AG20443 (cell line): ENCODE measurements at regions not wholly inside any gene's neighbourhood (a gene's known extent, or its start where the extent isn't known, plus 50 kb on each side); places are given as distances from the start of the nearest gene placed in this dataset.
"Not testable (repeated sequence)": the region's sequence is repeated elsewhere in the genome, so short reads cannot be mapped to it uniquely, and the experiment has no call there.

Source experiments
- DNase-seq: peaks from one replicate; pipeline ENCODE4 v3.0.0; 2012; ENCODE audit warnings: low spot score, mixed read lengths

DNA sequence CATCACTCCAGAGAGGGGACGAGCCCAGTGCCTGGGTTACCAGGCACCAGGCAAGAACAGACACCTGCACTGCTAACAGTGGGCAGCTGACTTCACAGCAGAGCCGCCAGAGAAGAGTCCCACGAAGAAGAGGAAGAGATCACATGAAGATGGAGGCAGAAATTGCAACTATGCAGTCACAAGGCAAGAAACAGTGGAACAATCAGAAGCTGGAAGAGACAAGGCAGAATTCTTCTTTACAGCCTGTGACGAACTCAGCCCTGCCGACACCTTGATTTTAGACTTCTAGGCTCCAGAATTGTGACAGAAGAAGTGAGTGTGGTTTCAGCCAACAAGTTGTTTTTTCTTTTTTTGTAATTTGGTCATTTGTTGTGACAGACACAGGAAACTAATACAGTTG lies 59.2 kb downstream of the IL12A start:
- no peak for DNase-seq

DNA sequence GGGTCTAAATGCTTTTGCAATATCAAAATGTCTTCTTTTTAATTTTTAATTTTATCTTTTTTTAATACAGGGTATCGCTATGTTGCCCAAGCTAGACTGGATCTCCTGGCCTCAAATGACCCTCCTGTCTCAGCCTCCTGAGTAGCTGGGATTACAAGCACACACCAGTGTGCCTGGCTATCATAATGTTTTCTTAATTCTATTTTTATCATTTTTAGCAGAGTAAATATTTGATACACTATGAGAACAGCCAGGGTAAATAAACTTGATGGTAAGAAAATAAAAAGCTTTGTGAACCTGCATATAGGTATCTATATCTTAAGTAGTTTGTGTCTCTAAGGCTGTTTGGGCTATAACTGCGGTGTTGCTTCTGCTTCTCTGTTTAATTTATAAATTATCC lies 60.4 kb downstream of the IL12A start:
- no peak for DNase-seq

DNA sequence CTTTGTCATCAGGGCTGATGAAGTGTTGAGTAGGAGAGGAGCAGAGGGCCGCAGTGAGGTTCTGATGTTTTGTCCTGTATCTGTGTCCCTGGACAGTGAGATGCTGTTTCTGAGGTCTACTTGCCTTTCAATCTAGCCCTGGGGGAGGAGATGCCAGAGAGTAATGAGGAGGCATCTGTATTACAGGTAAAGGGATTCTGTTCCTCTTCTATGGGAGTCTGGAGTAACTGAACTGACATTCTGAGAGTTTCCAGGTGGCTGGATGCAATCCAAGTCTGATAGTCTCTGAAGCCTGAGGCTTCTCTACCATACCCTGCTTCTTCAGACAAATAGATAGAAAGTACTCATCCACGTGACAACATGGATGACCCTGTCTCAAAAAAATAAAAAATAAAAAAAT lies 60.9 kb downstream of the IL12A start:
- DNase-seq, result no peak

DNA sequence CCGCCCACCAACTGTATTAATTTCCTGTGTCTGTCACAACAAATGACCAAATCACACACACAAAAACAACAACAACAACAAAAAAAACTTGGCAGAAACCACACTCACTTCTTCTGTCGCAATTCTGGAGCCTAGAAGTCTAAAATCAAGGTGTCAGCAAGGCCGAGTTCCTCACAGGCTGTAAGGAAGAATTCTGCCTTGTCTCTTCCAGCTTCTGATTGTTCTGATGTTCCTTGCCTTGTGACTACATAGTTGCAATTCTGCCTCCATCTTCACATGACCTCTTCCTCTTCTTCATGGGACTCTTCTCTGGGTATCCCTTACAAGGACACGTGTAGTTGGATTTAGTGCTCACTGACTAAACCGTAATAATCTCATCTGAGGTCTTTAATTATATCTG lies 61.4 kb downstream of the IL12A start:
- DNase-seq, result no peak

- DNase-seq, result no peak
Measured at GRCh38 chr3:160052385-160053047, 63.9 kb downstream of the IL12A start.

DNA sequence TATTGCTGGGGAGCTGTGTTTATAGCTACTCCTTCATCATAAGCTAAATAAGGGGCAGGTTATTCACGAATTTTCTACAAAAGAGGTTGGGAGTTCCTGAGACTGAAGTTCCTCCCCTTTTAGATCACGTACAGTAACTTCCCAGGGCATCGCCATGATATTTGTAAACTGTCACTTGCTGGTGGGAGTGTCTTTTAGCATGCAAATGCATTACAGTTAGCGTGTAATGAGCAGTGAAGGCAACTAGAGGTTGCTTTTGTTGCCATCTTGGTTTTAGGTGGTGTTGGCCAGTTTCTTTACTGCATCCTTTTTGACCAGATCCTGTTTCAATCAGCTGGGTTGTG lies 64.4 kb downstream of the IL12A start:
- no peak for DNase-seq

DNA sequence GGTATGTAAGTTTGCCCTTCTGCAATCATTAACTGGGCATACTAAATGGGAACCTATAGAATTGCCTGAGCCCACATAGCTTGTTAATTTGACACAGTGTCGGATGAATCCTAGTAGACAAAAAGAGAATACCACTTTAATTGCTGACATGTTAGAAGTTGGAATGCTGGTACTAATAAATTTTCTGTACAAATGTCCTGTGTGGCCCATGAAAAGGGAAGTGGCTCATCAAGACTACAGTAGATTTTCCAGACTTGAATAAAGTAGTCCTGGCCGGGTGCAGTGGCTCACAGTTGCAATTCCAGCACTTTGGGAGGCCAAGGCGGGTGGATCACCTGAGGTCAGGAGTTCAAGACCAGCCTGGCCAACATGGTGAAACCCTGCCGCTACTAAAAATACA lies 66.2 kb downstream of the IL12A start:
- DNase-seq, result not testable (repeated sequence)

GRCh38 chr3:160055659-160056058 lies 67.0 kb downstream of the IL12A start:
- no peak for DNase-seq

- DNase-seq, result no peak
Measured at GRCh38 chr3:160057331-160057730, 68.7 kb downstream of the IL12A start.

DNA sequence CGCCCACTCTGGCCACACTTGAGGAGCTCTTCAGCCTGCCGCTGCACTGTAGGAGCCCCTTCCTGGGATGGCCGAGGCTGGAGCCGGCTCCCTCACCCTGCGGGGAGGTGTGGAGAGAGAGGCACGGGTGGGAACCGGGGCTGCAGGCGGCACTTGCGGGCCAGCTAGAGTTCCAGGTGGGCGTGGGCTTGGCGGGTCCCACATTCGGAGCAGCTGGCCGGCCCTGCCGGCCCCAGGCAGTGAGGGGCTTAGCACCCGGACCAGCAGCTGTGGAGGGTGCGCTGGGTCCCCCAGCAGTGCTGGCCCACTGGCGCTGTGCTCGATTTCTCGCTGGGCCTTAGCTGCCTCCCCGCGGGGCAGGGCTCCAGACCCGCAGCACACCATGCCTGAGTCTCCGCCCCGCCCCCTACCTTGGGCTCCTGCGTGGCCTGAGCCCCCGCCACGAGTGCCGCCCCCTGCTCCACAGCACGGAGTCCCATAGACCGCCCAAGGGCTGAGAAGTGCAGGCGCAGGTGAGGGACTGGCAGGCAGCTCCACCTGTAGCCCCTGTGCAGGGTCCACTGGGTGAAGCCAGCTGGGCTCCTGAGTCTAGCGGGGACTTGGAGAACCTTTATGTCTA lies 71.9 kb downstream of the IL12A start:
- no peak for DNase-seq

GRCh38 chr3:160061525-160061924 lies 72.9 kb downstream of the IL12A start:
- DNase-seq, result no peak

GRCh38 chr3:160065282-160065681 lies 76.6 kb downstream of the IL12A start:
- no peak for DNase-seq

DNA sequence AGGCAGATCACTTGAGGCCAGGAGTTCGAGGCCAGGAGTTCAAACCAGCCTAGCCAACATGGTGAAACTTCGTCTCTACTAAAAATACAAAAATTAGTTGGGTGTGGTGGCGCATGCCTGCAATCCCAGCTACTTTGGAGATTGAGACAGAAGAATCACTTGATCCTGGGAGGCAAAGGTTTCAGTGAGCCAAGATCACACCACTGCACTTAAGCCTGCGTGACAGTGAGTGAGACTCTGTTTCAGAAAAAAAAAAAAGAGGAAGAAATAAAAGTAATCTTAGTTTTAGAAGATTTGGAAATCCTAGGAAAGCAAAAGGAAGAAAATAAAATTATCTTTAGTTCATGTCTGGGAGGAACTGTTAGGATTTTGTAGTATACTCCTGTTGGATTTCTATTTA lies 77.2 kb downstream of the IL12A start:
- DNase-seq, result no peak

DNA sequence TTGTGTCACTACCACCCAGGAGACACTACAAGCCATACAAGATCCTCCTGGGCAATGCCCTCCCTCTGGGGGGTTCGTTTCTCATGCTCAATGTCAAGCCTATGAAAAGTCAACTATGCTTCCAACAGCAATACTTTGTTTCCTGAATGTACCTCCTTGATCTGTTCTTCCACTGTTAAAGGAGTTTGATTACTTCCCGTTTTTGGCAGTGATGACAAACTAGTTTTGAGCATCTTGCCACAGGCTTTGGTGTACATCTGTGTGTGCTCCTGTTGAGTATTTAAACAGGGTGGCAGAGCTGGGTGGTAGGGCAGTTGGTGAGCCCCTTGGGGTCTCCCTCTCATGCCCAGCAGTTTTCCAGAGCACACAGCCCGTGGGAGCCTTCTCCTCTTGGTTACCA lies 81.4 kb downstream of the IL12A start:
- DNase-seq, result no peak

DNA sequence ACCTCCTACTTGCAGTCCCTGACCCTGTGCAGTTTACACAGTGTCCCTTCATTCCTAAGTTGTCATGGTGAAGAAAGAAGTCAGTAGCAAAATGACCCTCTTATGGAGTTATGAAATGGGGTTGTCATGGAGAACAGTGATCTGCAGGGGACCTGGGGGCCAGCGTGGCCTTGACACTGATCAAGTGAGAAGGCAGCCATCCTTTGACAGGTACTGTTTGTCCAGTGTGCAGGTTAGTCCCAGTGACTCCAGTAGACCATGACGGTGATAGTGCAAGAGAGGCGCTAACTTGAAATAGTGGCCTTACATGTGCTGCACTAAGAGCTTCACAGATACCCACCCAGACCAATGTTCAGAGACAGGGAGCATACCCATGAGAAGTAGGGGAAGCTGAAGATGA lies 87.9 kb downstream of the IL12A start:
- no peak for DNase-seq

DNA sequence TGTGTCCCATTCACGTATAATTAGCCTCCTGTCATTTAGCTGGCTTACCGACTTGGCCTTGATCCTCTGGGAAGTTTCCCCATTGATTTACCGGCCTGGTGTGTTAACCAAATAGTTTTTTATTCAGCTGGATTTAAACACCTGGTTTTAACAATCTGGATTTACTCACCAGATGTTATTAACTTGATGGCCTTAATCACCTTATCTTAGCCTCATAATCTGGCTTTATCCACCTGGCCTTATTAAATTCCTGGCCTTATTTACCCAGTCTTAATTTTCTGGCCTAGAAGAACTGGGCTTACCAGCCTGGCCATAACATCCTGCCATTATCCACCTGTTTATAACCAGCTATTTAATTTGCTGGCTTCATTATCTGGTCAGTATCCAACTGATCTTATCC lies 89.9 kb downstream of the IL12A start:
- no peak for DNase-seq

DNA sequence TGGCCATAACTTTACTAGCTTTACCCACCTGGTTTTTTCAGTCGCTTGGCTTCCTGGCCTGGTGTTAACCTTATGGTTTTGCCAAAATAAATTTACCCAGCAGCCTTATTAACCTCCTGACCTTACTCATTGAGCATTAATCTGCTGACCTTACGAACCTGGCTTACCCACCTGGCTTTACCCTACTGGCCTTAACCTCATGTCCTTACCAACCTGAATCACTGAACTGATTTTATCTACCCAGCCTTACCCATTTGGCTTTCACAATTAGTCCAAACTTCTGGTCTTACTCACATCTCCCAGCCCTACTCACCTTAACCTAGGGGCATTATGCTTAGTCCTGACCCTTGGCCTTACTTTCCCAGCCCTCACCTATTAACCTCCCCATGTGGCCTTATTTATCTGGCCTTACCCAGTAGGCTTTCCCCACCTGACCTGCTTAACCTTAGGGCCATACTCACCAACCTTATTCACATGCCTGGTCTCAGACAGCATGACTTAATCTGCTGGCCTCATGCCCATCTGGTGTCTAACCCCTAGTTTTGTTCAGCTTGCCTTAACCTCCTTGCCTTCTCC lies 93.4 kb downstream of the IL12A start:
- no peak for DNase-seq

DNA sequence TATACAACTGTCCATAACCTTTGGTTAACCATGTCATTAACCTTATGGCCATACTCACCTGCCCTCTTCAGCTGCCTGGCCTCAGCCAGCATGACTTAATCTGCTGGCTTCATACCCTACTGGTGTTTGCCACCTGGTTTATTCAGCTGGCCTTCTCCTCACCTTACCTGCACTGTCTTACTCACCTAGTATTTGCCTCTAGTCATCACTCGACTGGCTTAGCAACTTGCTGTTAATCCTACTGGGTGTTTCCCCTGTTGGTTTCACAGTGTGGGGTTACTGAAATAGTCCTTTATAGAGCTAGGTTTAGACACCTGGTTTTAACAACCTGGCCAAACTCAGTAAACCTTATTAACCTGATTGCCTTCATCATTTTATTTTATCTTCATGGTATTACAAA lies 96.4 kb downstream of the IL12A start:
- DNase-seq, result no peak

DNA sequence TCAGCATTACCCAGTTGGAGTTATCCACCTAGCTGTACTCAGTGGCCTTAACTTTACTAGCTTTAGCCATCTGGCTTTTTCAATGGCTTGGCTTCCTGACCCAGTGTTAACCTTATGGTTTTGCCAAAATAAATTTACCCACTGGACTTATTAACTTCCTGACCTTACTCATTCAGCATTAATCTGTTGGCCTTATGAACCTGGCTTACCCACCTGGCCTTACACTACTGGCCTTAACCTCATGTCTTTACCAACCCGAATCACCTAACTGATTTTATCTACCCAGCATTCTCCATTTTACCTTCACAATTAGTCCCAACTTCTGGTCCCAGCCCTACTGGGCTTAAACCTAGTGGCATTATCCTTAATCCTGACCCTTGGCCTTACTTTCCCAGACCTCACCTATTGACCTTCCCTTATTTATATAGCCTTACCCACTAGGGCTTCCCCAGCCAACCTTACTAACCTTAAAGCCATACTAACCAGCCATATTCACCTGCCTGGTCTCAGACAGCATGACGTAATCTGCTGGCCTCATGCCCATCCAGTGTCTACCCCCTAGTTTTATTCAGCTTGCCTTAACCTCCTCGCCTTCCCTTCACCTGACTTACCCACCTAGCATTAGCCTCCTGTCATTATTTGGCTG lies 100.0 kb downstream of the IL12A start:
- no peak for DNase-seq

DNA sequence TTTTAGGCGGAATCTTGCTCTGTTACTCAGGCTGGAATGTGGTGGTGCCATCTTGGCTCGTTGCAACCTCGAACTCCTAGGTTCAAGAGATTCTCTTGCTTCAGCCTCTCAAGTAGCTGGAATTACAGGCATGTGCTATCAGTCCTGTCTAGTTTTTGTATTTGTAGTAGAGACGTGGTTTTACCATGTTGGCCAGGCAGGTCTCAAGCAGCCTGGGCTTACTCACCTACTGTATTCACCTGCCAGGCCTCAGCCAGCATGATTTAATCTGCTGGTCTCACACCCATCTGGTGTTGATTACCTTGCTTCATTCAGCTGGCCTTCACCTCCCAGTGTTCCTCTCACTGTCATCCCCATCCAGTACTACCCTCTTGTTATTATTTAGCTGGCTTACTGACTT lies 102.0 kb downstream of the IL12A start:
- no peak for DNase-seq

DNA sequence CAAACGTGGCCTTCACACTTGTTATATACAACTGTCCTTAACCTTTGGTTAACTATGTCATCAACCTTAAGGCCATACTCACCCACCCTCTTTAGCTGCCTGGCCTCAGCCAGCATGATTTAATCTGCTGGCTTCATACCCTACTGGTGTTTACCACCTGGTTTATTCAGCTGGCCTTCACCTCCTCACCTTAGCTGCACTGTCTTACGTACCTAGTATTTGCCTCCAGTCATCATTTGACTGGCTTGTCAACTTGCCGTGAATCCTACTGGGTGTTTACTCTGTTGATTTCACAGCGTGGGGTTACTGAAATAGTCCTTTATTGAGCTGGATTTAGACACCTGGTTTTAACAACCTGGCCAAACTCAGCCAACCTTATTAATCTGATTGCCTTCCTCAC lies 102.8 kb downstream of the IL12A start:
- DNase-seq, result no peak

GRCh38 chr3:160092760-160093159 lies 104.1 kb downstream of the IL12A start:
- no peak for DNase-seq

GRCh38 chr3:160094562-160094961 lies 105.9 kb downstream of the IL12A start:
- DNase-seq, result no peak

DNA sequence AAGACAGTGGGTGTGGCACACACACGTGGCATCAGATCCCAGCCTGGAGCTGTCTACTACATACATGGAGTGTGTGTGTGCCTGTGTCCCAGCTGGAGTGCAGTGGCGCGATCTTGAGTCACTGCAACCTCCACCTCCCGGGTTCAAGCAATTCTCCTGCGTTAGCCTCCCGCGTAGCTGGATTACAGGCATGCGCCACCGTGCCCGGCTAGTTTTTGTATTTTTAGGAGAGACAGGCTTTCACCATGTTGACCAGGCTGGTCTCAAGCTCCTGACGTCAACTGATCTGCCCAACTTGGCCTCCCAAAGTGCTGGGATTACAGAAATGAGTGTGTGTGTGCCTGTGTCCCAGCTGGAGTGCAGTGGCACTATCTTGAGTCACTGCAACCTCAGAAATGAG lies 108.8 kb downstream of the IL12A start:
- no peak for DNase-seq
